Activated naive CD4-positive, alpha-beta T cell treated with anti-CD3 and anti-CD28 coated beads, Interleukin-2, amount 50 U/mL, for 72 hours (primary cell): ENCODE measurements at regions not wholly inside any gene's neighbourhood (a gene's known extent, or its start where the extent isn't known, plus 50 kb on each side); places are given as distances from the start of the nearest gene placed in this dataset.

Source experiments
- ATAC-seq, 2 donors: fragments of 150-1000 bp; cut with Tn5 transposase; 2 replicates each; pipeline ENCODE4 v1.10.0; 2021; ENCODE audit warnings: mild to moderate bottlenecking in 2 of 2, moderate library complexity in 2 of 2
- DNase-seq, 2 donors: peaks; one replicate each; pipeline ENCODE4 v3.0.0; 2021 to 2022; ENCODE audit warnings: low spot score in 2 of 2
- H3K27ac Mint-ChIP-seq, 2 donors: one replicate each; pipeline ENCODE4 v1.8.0; 2022; ENCODE audit warnings: mild to moderate bottlenecking in 2 of 2, mixed read lengths in 2 of 2
- H3K36me3 Mint-ChIP-seq, 2 donors: one replicate each; pipeline ENCODE4 v1.8.0; 2022; ENCODE audit warnings: mixed read lengths in 2 of 2
- H3K9me3 Mint-ChIP-seq, 2 donors: one replicate each; pipeline ENCODE4 v1.8.0; 2022; ENCODE audit warnings: mixed read lengths in 2 of 2

GRCh38 chr6:40645043-40645442, 57.9 kb upstream of the LRFN2 start:
- no peak for ATAC-seq
- H3K36me3 Mint-ChIP-seq, result no peaks in the 10 kb centered on the region
- no peak for DNase-seq
- no peaks in the 10 kb centered on the region for H3K9me3 Mint-ChIP-seq
- H3K27ac Mint-ChIP-seq, result no peak overlapping the region

- no peak overlapping the region for H3K27ac Mint-ChIP-seq
- H3K36me3 Mint-ChIP-seq, result no peaks in the 10 kb centered on the region
- DNase-seq, result no peak
- ATAC-seq, result no peak
- no peaks in the 10 kb centered on the region for H3K9me3 Mint-ChIP-seq
Measured at GRCh38 chr6:40642837-40643236, 55.7 kb upstream of the LRFN2 start.

DNA sequence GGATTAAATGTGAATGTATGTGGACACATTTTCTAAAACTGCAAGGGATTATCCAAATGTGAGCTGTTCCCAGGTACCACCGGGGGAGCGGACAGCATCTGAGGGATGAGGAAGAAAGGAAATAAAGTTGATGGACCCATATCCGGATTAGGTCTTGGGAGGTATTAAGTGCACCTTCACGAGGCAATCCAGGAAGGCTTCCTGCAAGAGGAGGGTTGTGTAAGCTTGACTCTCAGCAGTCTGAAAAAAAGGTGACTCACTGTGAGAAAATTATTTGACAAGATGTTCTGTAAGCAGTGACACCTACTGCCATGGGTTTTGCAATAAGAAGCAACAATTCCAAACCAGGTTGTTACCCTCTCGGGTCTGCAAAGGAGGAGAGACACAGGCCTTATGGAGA, 55.0 kb upstream of the LRFN2 start:
- Mint-ChIP-seq H3K36me3 (no peaks in the 10 kb centered on the region), H3K27ac (no peak overlapping the region), H3K9me3 (no peaks in the 10 kb centered on the region)
- no peak for DNase-seq
- no peak for ATAC-seq

GRCh38 chr6:40640599-40641227, 53.5 kb upstream of the LRFN2 start:
- Mint-ChIP-seq H3K27ac (peak overlapping the region; percentile 51 to 83), H3K9me3 (no peaks in the 10 kb centered on the region), H3K36me3 (no peaks in the 10 kb centered on the region)
- ATAC-seq (peak; percentile 30 to 43), DNase-seq (no peak)
